Breast epithelium (tissue), 3 donors: ENCODE measurements at regions not wholly inside any gene's neighbourhood (a gene's known extent, or its start where the extent isn't known, plus 50 kb on each side); places are given as distances from the start of the nearest gene placed in this dataset.

Experiments used
- POLR2A ChIP-seq: fragments of 450-650 bp; IDR thresholded peaks from one replicate; pipeline ENCODE4 v1.6.1; 2016; ENCODE audit warnings: antibody characterized with exemption, mild to moderate bottlenecking, moderate library complexity
- TF ChIP-seq, protein P1 (sequence below), 3 donors: fragments of 450-650 bp; IDR thresholded peaks; one replicate each; pipeline ENCODE4 v1.5.1; 2016 to 2017; ENCODE audit warnings: antibody characterized with exemption in 3 of 3, mild to moderate bottlenecking in 3 of 3, moderate library complexity in 3 of 3

DNA sequence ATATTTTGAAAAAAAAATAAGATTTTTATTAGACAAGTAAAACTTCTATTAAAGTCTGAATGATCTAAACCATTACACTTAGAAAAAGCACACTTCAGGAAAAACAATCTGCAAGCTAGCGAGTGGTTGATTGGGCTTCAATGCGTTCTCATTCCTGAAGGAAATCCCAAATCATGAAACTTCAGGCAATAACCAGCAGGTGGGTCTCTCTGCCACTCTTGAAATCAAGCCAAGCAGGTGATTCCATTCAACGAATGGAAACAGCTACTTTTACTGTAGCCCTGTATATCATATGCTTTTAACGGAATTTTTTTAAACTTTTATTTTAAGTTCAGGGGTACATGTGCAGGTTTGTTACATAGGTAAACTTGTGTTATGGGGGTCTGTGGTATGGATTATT is 234.5 kb upstream of the TRPM3 start:
- TF ChIP-seq, protein P1, sequence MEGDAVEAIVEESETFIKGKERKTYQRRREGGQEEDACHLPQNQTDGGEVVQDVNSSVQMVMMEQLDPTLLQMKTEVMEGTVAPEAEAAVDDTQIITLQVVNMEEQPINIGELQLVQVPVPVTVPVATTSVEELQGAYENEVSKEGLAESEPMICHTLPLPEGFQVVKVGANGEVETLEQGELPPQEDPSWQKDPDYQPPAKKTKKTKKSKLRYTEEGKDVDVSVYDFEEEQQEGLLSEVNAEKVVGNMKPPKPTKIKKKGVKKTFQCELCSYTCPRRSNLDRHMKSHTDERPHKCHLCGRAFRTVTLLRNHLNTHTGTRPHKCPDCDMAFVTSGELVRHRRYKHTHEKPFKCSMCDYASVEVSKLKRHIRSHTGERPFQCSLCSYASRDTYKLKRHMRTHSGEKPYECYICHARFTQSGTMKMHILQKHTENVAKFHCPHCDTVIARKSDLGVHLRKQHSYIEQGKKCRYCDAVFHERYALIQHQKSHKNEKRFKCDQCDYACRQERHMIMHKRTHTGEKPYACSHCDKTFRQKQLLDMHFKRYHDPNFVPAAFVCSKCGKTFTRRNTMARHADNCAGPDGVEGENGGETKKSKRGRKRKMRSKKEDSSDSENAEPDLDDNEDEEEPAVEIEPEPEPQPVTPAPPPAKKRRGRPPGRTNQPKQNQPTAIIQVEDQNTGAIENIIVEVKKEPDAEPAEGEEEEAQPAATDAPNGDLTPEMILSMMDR (IDR thresholded peaks at IDR 0.05): no peak
- TF ChIP-seq POLR2A: no peak
